Adrenal gland (tissue), 9 donors: ENCODE measurements at regions not wholly inside any gene's neighbourhood (a gene's known extent, or its start where the extent isn't known, plus 50 kb on each side); places are given as distances from the start of the nearest gene placed in this dataset.

Experiments
- DNase-seq, 7 donors: peaks; one replicate each; pipeline ENCODE4 v3.0.0-alpha.2; 2019 to 2020
- H3K27ac ChIP-seq, 5 donors: fragments of 200-600 bp; sonication (generic) in 4 of 5; 1 replicate in 3 of 5; 2 replicates in 2 of 5; pipeline versions ENCODE4 v1.5.1 to v1.8.0; 2016 to 2020; ENCODE audit warnings: mild to moderate bottlenecking in 1 of 5
- H3K27me3 ChIP-seq: fragments of 200-600 bp; 2 replicates; pipeline ENCODE4 v1.8.0; 2021
- H3K36me3 ChIP-seq, 2 donors: fragments of 200-600 bp; replicated peaks in 1 of 2; 1 replicate in 1 of 2; 2 replicates in 1 of 2; pipeline versions ENCODE4 v1.5.1 to v1.8.0; 2018 to 2022
- H3K4me1 ChIP-seq, 2 donors: fragments of 200-600 bp; replicated peaks in 1 of 2; 1 replicate in 1 of 2; 2 replicates in 1 of 2; pipeline versions ENCODE4 v1.5.1 to v1.8.0; 2018 to 2021
- H3K4me3 ChIP-seq, 4 donors: fragments of 200-600 bp; sonication (generic) in 3 of 4; one replicate each; pipeline ENCODE4 v1.5.1; 2016 to 2018
- H3K9me3 ChIP-seq, 3 donors: fragments of 200-600 bp; sonication (generic) in 1 of 3; replicated peaks in 1 of 3; 1 replicate in 2 of 3; 2 replicates in 1 of 3; pipeline versions ENCODE4 v1.5.1 to v1.8.0; 2016 to 2021
- CTCF ChIP-seq, 6 experiments: fragments of 450-650 bp in 4 of 6; fragments of 200-600 bp in 2 of 6; sonication (generic) in 1 of 6; IDR thresholded peaks; 1 replicate in 5 of 6; 2 replicates in 1 of 6; pipeline versions ENCODE4 v1.5.1 to v1.8.0; 2016 to 2021; ENCODE audit warnings: antibody characterized with exemption in 6 of 6, mild to moderate bottlenecking in 2 of 6, moderate library complexity in 1 of 6
- POLR2A ChIP-seq, 2 donors: fragments of 450-650 bp; IDR thresholded peaks; one replicate each; pipeline ENCODE4 v1.6.1; 2017; ENCODE audit warnings: antibody characterized with exemption in 2 of 2, mild to moderate bottlenecking in 2 of 2, moderate library complexity in 1 of 2
- WGBS, 4 donors: extraction: QIAGEN DNeasy Blood & Tissue Kit in 2 of 4; methylation state at CpG; one replicate each; pipeline versions ENCODE4 v1.1.5 to v1.1.7; 2013 to 2017; 5-methylcytosine and 5-hydroxymethylcytosine counted together
- intact Hi-C, 2 donors: fragments of 100-400 bp; cut with DNase I; formaldehyde crosslinking; loops; one replicate each; pipeline versions ENCODE4 v1.14.1 to v1.15.0; 2022 to 2023
- donor health status: healthy with polysubstance abuse.
- donor health status: Bipolar disorder and iron deficiency.
- donor health status: DM: yes; HTN: yes; CAD: no.
- donor health status: DM: no; HTN: no; CAD: no.
- donor health status: DM: no; HTN: no; CAD: no.

- WGBS, 4 donors = 77 to 93% (median 83%) methylated on average over 1 of the region's 1 CpG
- TF ChIP-seq CTCF (IDR thresholded peaks at IDR 0.05) = no peak
- TF ChIP-seq POLR2A (IDR thresholded peaks at IDR 0.05) = no peak
- Histone ChIP-seq H3K27ac (no peak overlapping the region), H3K36me3 (no peaks in the 10 kb centered on the region), H3K27me3 (no peaks in the 10 kb centered on the region), H3K9me3 (no peaks in the 10 kb centered on the region), H3K4me3 (no peak overlapping the region), H3K4me1 (no peaks in the 10 kb centered on the region)
- DNase-seq = no peak
- intact Hi-C loops = no loop called here
Observed at GRCh38 chr12:28776220-28776619, 372.9 kb upstream of the FAR2 start.

GRCh38 chr12:28776913-28777422, 372.1 kb upstream of the FAR2 start:
- H3K9me3 ChIP-seq = no peaks in the 10 kb centered on the region
- no peak overlapping the region for H3K4me3 ChIP-seq
- 76 to 88% (median 81%) methylated on average over 5 of the region's 5 CpGs for WGBS, 4 donors
- H3K4me1 ChIP-seq = no peaks in the 10 kb centered on the region
- H3K27me3 ChIP-seq = no peaks in the 10 kb centered on the region
- no peak for DNase-seq
- intact Hi-C loops = no loop called here
- TF ChIP-seq CTCF (IDR thresholded peaks at IDR 0.05) (no peak), POLR2A (IDR thresholded peaks at IDR 0.05) (no peak)
- H3K27ac ChIP-seq = no peak overlapping the region
- no peaks in the 10 kb centered on the region for H3K36me3 ChIP-seq

GRCh38 chr12:28777603-28778365, 371.3 kb upstream of the FAR2 start:
- DNase-seq = no peak
- intact Hi-C loops = no loop called here
- H3K4me3 ChIP-seq = no peak overlapping the region
- WGBS, 4 donors = 81 to 85% (median 83%) methylated on average over 8 of the region's 8 CpGs
- H3K4me1 ChIP-seq = no peaks in the 10 kb centered on the region
- no peaks in the 10 kb centered on the region for H3K27me3 ChIP-seq
- H3K27ac ChIP-seq = no peak overlapping the region
- no peaks in the 10 kb centered on the region for H3K36me3 ChIP-seq
- TF ChIP-seq CTCF (IDR thresholded peaks at IDR 0.05) (no peak), POLR2A (IDR thresholded peaks at IDR 0.05) (no peak)
- H3K9me3 ChIP-seq = no peaks in the 10 kb centered on the region

- H3K27ac ChIP-seq = no peak overlapping the region
- no peak overlapping the region for H3K4me3 ChIP-seq
- TF ChIP-seq POLR2A (IDR thresholded peaks at IDR 0.05) (no peak), CTCF (IDR thresholded peaks at IDR 0.05) (no peak)
- H3K27me3 ChIP-seq = no peaks in the 10 kb centered on the region
- 71 to 82% (median 75%) methylated on average over 2 of the region's 2 CpGs for WGBS, 4 donors
- H3K9me3 ChIP-seq = no peaks in the 10 kb centered on the region
- peak in 4 of 7 donors; percentile 2 to 22 (median 20) for DNase-seq
- intact Hi-C loops = no loop called here
- H3K4me1 ChIP-seq = no peaks in the 10 kb centered on the region
- no peaks in the 10 kb centered on the region for H3K36me3 ChIP-seq
Observed at GRCh38 chr12:28780096-28780495, 369.0 kb upstream of the FAR2 start.
